C4-2B (cell line): ENCODE measurements at regions not wholly inside any gene's neighbourhood (a gene's known extent, or its start where the extent isn't known, plus 50 kb on each side); places are given as distances from the start of the nearest gene placed in this dataset.
A peak's percentile ranks its signal among the peaks of the same experiment; 100 is the strongest.

Experiments used
- CTCF ChIP-seq: fragments of 450-650 bp; conservative IDR thresholded peaks from 2 replicates; pipeline ENCODE4 v1.5.1; 2017; ENCODE audit warnings: mild to moderate bottlenecking
- ZFX ChIP-seq: fragments of 450-650 bp; IDR thresholded peaks from 2 replicates; pipeline ENCODE4 v1.6.1; 2017

GRCh38 chr19:28012361-28012760 is 1200.6 kb downstream of the UQCRFS1 start:
- peak; percentile 21 for TF ChIP-seq CTCF
- TF ChIP-seq ZFX: no peak
